ENCODE measurements at regions not wholly inside any gene's neighbourhood (a gene's known extent, or its start where the extent isn't known, plus 50 kb on each side); places are given as distances from the start of the nearest gene placed in this dataset.
A peak's percentile ranks its signal among the peaks of the same experiment; 100 is the strongest.

GRCh38 chrX:95791876-95792275, 892.8 kb upstream of the DIAPH2 start:
- POLR2A ChIA-PET (ENCODE audit: low non-redundant PET), result no interaction called here
- CTCF ChIA-PET, result no interaction called here
- no peak for DNase-seq (ENCODE audit: low spot score)
- Histone ChIP-seq H3K9me3 (ENCODE audit: low read depth, low read length, poor library complexity, severe bottlenecking) (no peaks in the 10 kb centered on the region), H3K4me1 (ENCODE audit: insufficient read depth, low read length, poor library complexity, severe bottlenecking) (no peaks in the 10 kb centered on the region), H3K27me3 (replicated peaks; ENCODE audit: insufficient read depth, low read depth, low read length, poor library complexity) (no peaks in the 10 kb centered on the region), H3K27ac (ENCODE audit: low read depth, low read length, poor library complexity, severe bottlenecking) (no peak overlapping the region), H3K36me3 (ENCODE audit: insufficient read depth, low read length, poor library complexity, severe bottlenecking) (no peaks in the 10 kb centered on the region), H3K4me3 (ENCODE audit: low read depth, low read length, poor library complexity, severe bottlenecking) (no peak overlapping the region)
- TF ChIP-seq CTCF (conservative IDR thresholded peaks at IDR 0.05; ENCODE audit: low read depth, low read length) (no peak), EZH2 (IDR thresholded peaks at IDR 0.05; ENCODE audit: borderline replicate concordance, low read depth, low read length, poor library complexity, severe bottlenecking) (no peak)
- BruUV-seq (replicated peaks), result no TSS peak
- intact Hi-C loops (cut with micrococcal nuclease; ENCODE audit: unreplicated experiment), result no loop called here

GRCh38 chrX:95797344-95797743, 887.3 kb upstream of the DIAPH2 start:
- H3K27ac ChIP-seq (ENCODE audit: low read depth, low read length, poor library complexity, severe bottlenecking), result no peak overlapping the region
- H3K4me3 ChIP-seq (ENCODE audit: low read depth, low read length, poor library complexity, severe bottlenecking), result no peak overlapping the region
- POLR2A ChIA-PET (ENCODE audit: low non-redundant PET), result no interaction called here
- CTCF ChIA-PET, result no interaction called here
- intact Hi-C loops (cut with micrococcal nuclease; ENCODE audit: unreplicated experiment), result no loop called here
- BruUV-seq (replicated peaks), result no TSS peak
- no peak for DNase-seq (ENCODE audit: low spot score)
- TF ChIP-seq EZH2 (IDR thresholded peaks at IDR 0.05; ENCODE audit: borderline replicate concordance, low read depth, low read length, poor library complexity, severe bottlenecking) (no peak), CTCF (conservative IDR thresholded peaks at IDR 0.05; ENCODE audit: low read depth, low read length) (no peak)
- no peaks in the 10 kb centered on the region for H3K27me3 ChIP-seq (replicated peaks; ENCODE audit: insufficient read depth, low read depth, low read length, poor library complexity)
- H3K4me1 ChIP-seq (ENCODE audit: insufficient read depth, low read length, poor library complexity, severe bottlenecking), result no peaks in the 10 kb centered on the region
- no peaks in the 10 kb centered on the region for H3K9me3 ChIP-seq (ENCODE audit: low read depth, low read length, poor library complexity, severe bottlenecking)
- H3K36me3 ChIP-seq (ENCODE audit: insufficient read depth, low read length, poor library complexity, severe bottlenecking), result no peaks in the 10 kb centered on the region

GRCh38 chrX:95823796-95824195, 860.8 kb upstream of the DIAPH2 start:
- Histone ChIP-seq H3K27ac (ENCODE audit: low read depth, low read length, poor library complexity, severe bottlenecking) (no peak overlapping the region), H3K27me3 (replicated peaks; ENCODE audit: insufficient read depth, low read depth, low read length, poor library complexity) (no peaks in the 10 kb centered on the region), H3K4me3 (ENCODE audit: low read depth, low read length, poor library complexity, severe bottlenecking) (no peak overlapping the region), H3K9me3 (ENCODE audit: low read depth, low read length, poor library complexity, severe bottlenecking) (no peaks in the 10 kb centered on the region), H3K36me3 (ENCODE audit: insufficient read depth, low read length, poor library complexity, severe bottlenecking) (no peaks in the 10 kb centered on the region), H3K4me1 (ENCODE audit: insufficient read depth, low read length, poor library complexity, severe bottlenecking) (no peaks in the 10 kb centered on the region)
- ChIA-PET POLR2A (ENCODE audit: low non-redundant PET) (no interaction called here), CTCF (no interaction called here)
- intact Hi-C loops (cut with micrococcal nuclease; ENCODE audit: unreplicated experiment), result no loop called here
- TF ChIP-seq EZH2 (IDR thresholded peaks at IDR 0.05; ENCODE audit: borderline replicate concordance, low read depth, low read length, poor library complexity, severe bottlenecking), result no peak
- peak; percentile 39 for TF ChIP-seq CTCF (conservative IDR thresholded peaks at IDR 0.05; ENCODE audit: low read depth, low read length)
- no peak for DNase-seq (ENCODE audit: low spot score)
- BruUV-seq (replicated peaks), result no TSS peak

Data from A673 (cell line).